ENCODE measurements at regions not wholly inside any gene's neighbourhood (a gene's known extent, or its start where the extent isn't known, plus 50 kb on each side); places are given as distances from the start of the nearest gene placed in this dataset.

- Histone ChIP-seq H3K4me1 (ENCODE audit: insufficient read depth, low read length) (no peaks in the 10 kb centered on the region), H3K27me3 (ENCODE audit: control insufficient read depth in 1 of 2, insufficient read depth in 2 of 2, low read length in 2 of 2) (no peaks in the 10 kb centered on the region), H3K9me3 (ENCODE audit: low read length) (no peaks in the 10 kb centered on the region), H3K36me3 (replicated peaks in 1 of 2; ENCODE audit: control insufficient read depth in 1 of 2, insufficient read depth in 2 of 2, low read length in 2 of 2) (no peaks in the 10 kb centered on the region), H3K79me2 (ENCODE audit: insufficient read depth, low read length) (no peaks in the 10 kb centered on the region), H3K4me3 (replicated peaks in 1 of 3; ENCODE audit: insufficient read depth in 1 of 3, low read depth in 2 of 3, low read length in 3 of 3) (no peak overlapping the region), H3K27ac (ENCODE audit: extremely low read length, insufficient read depth, low read length) (no peak overlapping the region), H4K20me1 (ENCODE audit: insufficient read depth, low read length) (no peaks in the 10 kb centered on the region), H2AFZ (ENCODE audit: low read length) (no peak overlapping the region), H3K4me2 (ENCODE audit: low read depth, low read length) (no peak overlapping the region), H3K9ac (ENCODE audit: insufficient read depth, low read depth, low read length) (no peak overlapping the region)
- ChIA-PET POLR2A (no interaction called here), CTCF (ENCODE audit: low intra/inter-chr PET ratio, low total read pairs) (no interaction called here)
- intact Hi-C loops (cut with micrococcal nuclease; ENCODE audit: unreplicated experiment) (no loop called here), in situ Hi-C loops (cut with HindIII; ENCODE audit: extremely low pct_ligation_motif_present, low pct_unique_long_range_greater_than_20kb) (no loop called here)
- 25% methylated on average over 4 of the region's 4 CpGs for WGBS (ENCODE audit: low lambda C conversion rate)
- no peak for DNase-seq (ENCODE audit: low spot score)
- ATAC-seq, result no peak
- TF ChIP-seq NFE2 (CRISPR knock-in tag; IDR thresholded peaks at IDR 0.05) (no peak), ZSCAN9 (CRISPR knock-in tag; IDR thresholded peaks at IDR 0.05; ENCODE audit: borderline replicate concordance) (no peak), ZNF597 (CRISPR knock-in tag; IDR thresholded peaks at IDR 0.05) (no peak), ZNF761 (CRISPR knock-in tag; conservative IDR thresholded peaks at IDR 0.05) (no peak), CERS6 (CRISPR knock-in tag; IDR thresholded peaks at IDR 0.05) (no peak), HHEX (CRISPR knock-in tag; IDR thresholded peaks at IDR 0.05) (no peak), NFATC3 (CRISPR knock-in tag; IDR thresholded peaks at IDR 0.05) (no peak), SYNCRIP (IDR thresholded peaks at IDR 0.05; ENCODE audit: insufficient read depth, low read depth, low read length) (no peak), PRMT3 (CRISPR knock-in tag; IDR thresholded peaks at IDR 0.05; ENCODE audit: borderline replicate concordance, low read depth) (no peak)
- FAIRE-seq, result no peak
- BruUV-seq (replicated peaks), result no TSS peak
Observed at GRCh38 chr9:115391168-115391825, 273.3 kb upstream of the TNC start.
